Uterus (tissue), 3 donors: ENCODE measurements at regions not wholly inside any gene's neighbourhood (a gene's known extent, or its start where the extent isn't known, plus 50 kb on each side); places are given as distances from the start of the nearest gene placed in this dataset.

Experiments
- DNase-seq, 2 donors: peaks; one replicate each; pipeline ENCODE4 v3.0.0-alpha.2; 2019 to 2020
- H3K27ac ChIP-seq, 2 donors: fragments of 200-600 bp; sonication (generic); 1 replicate in 1 of 2; 2 replicates in 1 of 2; pipeline ENCODE4 v1.5.1; 2016 to 2018
- H3K27me3 ChIP-seq, 2 donors: fragments of 200-600 bp; sonication (generic); one replicate each; pipeline ENCODE4 v1.5.1; 2018 to 2019; ENCODE audit warnings: control low read depth in 1 of 2
- H3K36me3 ChIP-seq, 2 donors: fragments of 200-600 bp; sonication (generic); one replicate each; pipeline ENCODE4 v1.5.1; 2019; ENCODE audit warnings: control low read depth in 1 of 2
- H3K4me1 ChIP-seq, 2 donors: fragments of 200-600 bp; sonication (generic); one replicate each; pipeline ENCODE4 v1.5.1; 2018 to 2019; ENCODE audit warnings: control low read depth in 1 of 2
- H3K4me3 ChIP-seq, 2 donors: fragments of 200-600 bp; sonication (generic); 1 replicate in 1 of 2; 2 replicates in 1 of 2; pipeline ENCODE4 v1.5.1; 2018 to 2019; ENCODE audit warnings: mild to moderate bottlenecking in 1 of 2
- H3K9me3 ChIP-seq, 2 donors: fragments of 200-600 bp; sonication (generic); one replicate each; pipeline ENCODE4 v1.5.1; 2019; ENCODE audit warnings: control low read depth in 1 of 2
- CTCF ChIP-seq, 4 experiments: fragments of 200-600 bp in 2 of 4; fragments of 450-650 bp in 2 of 4; sonication (generic) in 2 of 4; IDR thresholded peaks; one replicate each; pipeline ENCODE4 v1.5.1; 2016 to 2019; ENCODE audit warnings: antibody characterized with exemption in 4 of 4, mild to moderate bottlenecking in 2 of 4, moderate library complexity in 1 of 4
- POLR2A ChIP-seq, 2 donors: fragments of 450-650 bp; IDR thresholded peaks; one replicate each; pipeline ENCODE4 v1.6.1; 2016; ENCODE audit warnings: antibody characterized with exemption in 2 of 2, mild to moderate bottlenecking in 1 of 2, moderate library complexity in 1 of 2
- intact Hi-C: fragments of 100-400 bp; cut with DNase I; formaldehyde crosslinking; loops from one replicate; pipeline ENCODE4 v1.15.1; 2023; ENCODE audit warnings: low total_unique reads
- donor health status: DM: yes; HTN: yes; CAD: no.

GRCh38 chr5:52043137-52043536 lies 659.9 kb downstream of the ISL1 start:
- TF ChIP-seq POLR2A (IDR thresholded peaks at IDR 0.05) (no peak), CTCF (IDR thresholded peaks at IDR 0.05) (no peak)
- Histone ChIP-seq H3K36me3 (no peaks in the 10 kb centered on the region), H3K4me1 (no peaks in the 10 kb centered on the region), H3K27me3 (no peaks in the 10 kb centered on the region), H3K9me3 (no peaks in the 10 kb centered on the region), H3K4me3 (no peak overlapping the region), H3K27ac (no peak overlapping the region)
- intact Hi-C loops = no loop called here
- no peak for DNase-seq

GRCh38 chr5:52043543-52043942 lies 660.3 kb downstream of the ISL1 start:
- H3K36me3 ChIP-seq = no peaks in the 10 kb centered on the region
- H3K27ac ChIP-seq = no peak overlapping the region
- intact Hi-C loops = no loop called here
- H3K9me3 ChIP-seq = no peaks in the 10 kb centered on the region
- TF ChIP-seq POLR2A (IDR thresholded peaks at IDR 0.05) (no peak), CTCF (IDR thresholded peaks at IDR 0.05) (no peak)
- no peak overlapping the region for H3K4me3 ChIP-seq
- H3K4me1 ChIP-seq = no peaks in the 10 kb centered on the region
- no peaks in the 10 kb centered on the region for H3K27me3 ChIP-seq
- DNase-seq = no peak

- intact Hi-C loops = no loop called here
- H3K4me1 ChIP-seq = no peaks in the 10 kb centered on the region
- no peak overlapping the region for H3K27ac ChIP-seq
- no peak overlapping the region for H3K4me3 ChIP-seq
- no peak for DNase-seq
- H3K9me3 ChIP-seq = no peaks in the 10 kb centered on the region
- TF ChIP-seq POLR2A (IDR thresholded peaks at IDR 0.05) (no peak), CTCF (IDR thresholded peaks at IDR 0.05) (no peak)
- H3K27me3 ChIP-seq = no peaks in the 10 kb centered on the region
- H3K36me3 ChIP-seq = no peaks in the 10 kb centered on the region
Observed at GRCh38 chr5:52051759-52052158, 668.5 kb downstream of the ISL1 start.

GRCh38 chr5:52063186-52063585 lies 679.9 kb downstream of the ISL1 start:
- intact Hi-C loops = no loop called here
- TF ChIP-seq CTCF (IDR thresholded peaks at IDR 0.05) (no peak), POLR2A (IDR thresholded peaks at IDR 0.05) (no peak)
- H3K27me3 ChIP-seq = no peaks in the 10 kb centered on the region
- H3K36me3 ChIP-seq = no peaks in the 10 kb centered on the region
- no peak overlapping the region for H3K27ac ChIP-seq
- no peaks in the 10 kb centered on the region for H3K4me1 ChIP-seq
- no peak for DNase-seq
- H3K9me3 ChIP-seq = no peaks in the 10 kb centered on the region
- no peak overlapping the region for H3K4me3 ChIP-seq

GRCh38 chr5:52065182-52065581 lies 681.9 kb downstream of the ISL1 start:
- Histone ChIP-seq H3K4me3 (no peak overlapping the region), H3K9me3 (no peaks in the 10 kb centered on the region), H3K27ac (no peak overlapping the region), H3K36me3 (no peaks in the 10 kb centered on the region), H3K4me1 (no peaks in the 10 kb centered on the region), H3K27me3 (no peaks in the 10 kb centered on the region)
- no peak for TF ChIP-seq POLR2A (IDR thresholded peaks at IDR 0.05)
- TF ChIP-seq CTCF (IDR thresholded peaks at IDR 0.05) = no peak
- intact Hi-C loops = no loop called here
- no peak for DNase-seq
